GM21381 (cell line): ENCODE measurements at regions not wholly inside any gene's neighbourhood (a gene's known extent, or its start where the extent isn't known, plus 50 kb on each side); places are given as distances from the start of the nearest gene placed in this dataset.
"Not testable (repeated sequence)": the region's sequence is repeated elsewhere in the genome, so short reads cannot be mapped to it uniquely, and the experiment has no call there.

Experiments used
- ATAC-seq: cut with Tn5 transposase; IDR thresholded peaks from one replicate; pipeline ENCODE4 v1.9.1; 2021; ENCODE audit warnings: mild to moderate bottlenecking, moderate library complexity; ENCODE audit not compliant: unreplicated experiment

GRCh38 chr15:81875717-81876116, 170.1 kb downstream of the MEX3B start:
- ATAC-seq = not testable (repeated sequence)

- not testable (repeated sequence) for ATAC-seq
Measured at GRCh38 chr15:81870746-81871106, 175.1 kb downstream of the MEX3B start.

- ATAC-seq = not testable (repeated sequence)
Measured at GRCh38 chr15:81870062-81870745, 175.6 kb downstream of the MEX3B start.

- no peak for ATAC-seq
Measured at GRCh38 chr15:81869161-81869954, 176.5 kb downstream of the MEX3B start.

- ATAC-seq = peak; percentile 94
Measured at GRCh38 chr15:81865850-81866537, 179.8 kb downstream of the MEX3B start.

- no peak for ATAC-seq
Measured at GRCh38 chr15:81863162-81863561, 182.7 kb downstream of the MEX3B start.

- no peak for ATAC-seq
Measured at GRCh38 chr15:81859737-81860516, 185.9 kb downstream of the MEX3B start.

GRCh38 chr15:81858586-81858985, 187.2 kb downstream of the MEX3B start:
- ATAC-seq = no peak

- no peak for ATAC-seq
Measured at GRCh38 chr15:81858136-81858535, 187.7 kb downstream of the MEX3B start.

- ATAC-seq = no peak
Measured at GRCh38 chr15:81856634-81857026, 189.2 kb downstream of the MEX3B start.

GRCh38 chr15:81856001-81856633, 189.7 kb downstream of the MEX3B start:
- ATAC-seq = no peak

- no peak for ATAC-seq
Measured at GRCh38 chr15:81853150-81853748, 192.6 kb downstream of the MEX3B start.

GRCh38 chr15:81852411-81853149, 193.2 kb downstream of the MEX3B start:
- no peak for ATAC-seq

- no peak for ATAC-seq
Measured at GRCh38 chr15:81851757-81852156, 194.1 kb downstream of the MEX3B start.

GRCh38 chr15:81851325-81851724, 194.5 kb downstream of the MEX3B start:
- no peak for ATAC-seq

- no peak for ATAC-seq
Measured at GRCh38 chr15:81849289-81849688, 196.5 kb downstream of the MEX3B start.

GRCh38 chr15:81848701-81849100, 197.1 kb downstream of the MEX3B start:
- no peak for ATAC-seq

- ATAC-seq = no peak
Measured at GRCh38 chr15:81843757-81844407, 201.9 kb downstream of the MEX3B start.

- ATAC-seq = peak; percentile 85
Measured at GRCh38 chr15:81843226-81843625, 202.6 kb downstream of the MEX3B start.
